SK-N-SH (cell line): ENCODE measurements at regions not wholly inside any gene's neighbourhood (a gene's known extent, or its start where the extent isn't known, plus 50 kb on each side); places are given as distances from the start of the nearest gene placed in this dataset.
"Not testable (repeated sequence)": the region's sequence is repeated elsewhere in the genome, so short reads cannot be mapped to it uniquely, and the experiment has no call there.

Experiments
- CTCF ChIA-PET: fragments of 300-600, 350-600 bp; formaldehyde crosslinking; extraction: SDS; loops from one replicate; lab custom pipeline; 2021; lab: Yijun Ruan, JAX
- POLR2A ChIA-PET: fragments of 350-600 bp; sonication (Branson Sonifier 250); formaldehyde crosslinking; extraction: SDS; loops from one replicate; lab custom pipeline; 2020; ENCODE audit warnings: antibody characterized with exemption, inconsistent platforms; lab: Yijun Ruan, JAX
- DNase-seq: peaks from one replicate; pipeline ENCODE4 v3.0.0; 2012
- H2AFZ ChIP-seq: fragments of 200-600 bp; sonication (generic); 2 replicates; pipeline ENCODE4 v1.8.1; 2016; ENCODE audit warnings: antibody characterized with exemption, mild to moderate bottlenecking, low read depth
- H3F3A ChIP-seq: fragments of 200-600 bp; sonication (generic); replicated peaks from 2 replicates; pipeline ENCODE3; 2016; ENCODE audit warnings: antibody characterized with exemption, mild to moderate bottlenecking; ENCODE audit not compliant: insufficient read depth
- H3K27ac ChIP-seq, 2 experiments: fragments of 200-500 bp in 1 of 2; fragments of 200-600 bp in 1 of 2; sonication (Bioruptor generic) in 1 of 2; sonication (generic), shearing (Covaris generic) in 1 of 2; 2 replicates each; pipeline versions ENCODE4 v1.5.1 to v1.6.1; 2014 to 2016; ENCODE audit warnings: low read depth in 2 of 2, inconsistent platforms in 1 of 2, low read length in 1 of 2, mild to moderate bottlenecking in 1 of 2, mixed read lengths in 1 of 2
- H3K27me3 ChIP-seq: fragments of 200-600 bp; sonication (generic), shearing (Covaris generic); 2 replicates; pipeline ENCODE4 v1.6.1; 2016; ENCODE audit warnings: mixed run types; ENCODE audit not compliant: insufficient read depth
- H3K36me3 ChIP-seq, 2 experiments: fragments of 200-500 bp in 1 of 2; fragments of 200-600 bp in 1 of 2; sonication (Bioruptor generic) in 1 of 2; sonication (generic) in 1 of 2; replicated peaks in 1 of 2; 2 replicates each; pipeline versions ENCODE3 to v1.5.1; 2014 to 2016; ENCODE audit warnings: low read length in 1 of 2, mild to moderate bottlenecking in 1 of 2; ENCODE audit not compliant: insufficient read depth in 2 of 2, control insufficient read depth in 1 of 2
- H3K4me1 ChIP-seq, 2 experiments: fragments of 200-500 bp in 1 of 2; fragments of 200-600 bp in 1 of 2; sonication (Bioruptor generic) in 1 of 2; sonication (generic), shearing (Covaris generic) in 1 of 2; 2 replicates each; pipeline versions ENCODE4 v1.5.1 to v1.6.1; 2014 to 2016; ENCODE audit warnings: low read depth in 1 of 2, low read length in 1 of 2, mixed run types in 1 of 2; ENCODE audit not compliant: insufficient read depth in 2 of 2, control insufficient read depth in 1 of 2
- H3K4me2 ChIP-seq: fragments of 200-600 bp; sonication (generic), shearing (Covaris generic); 2 replicates; pipeline ENCODE4 v1.6.1; 2017; ENCODE audit warnings: mixed run types
- H3K4me3 ChIP-seq, 2 experiments: fragments of 200-500 bp in 1 of 2; fragments of 200-600 bp in 1 of 2; sonication (Bioruptor generic) in 1 of 2; sonication (generic), shearing (Covaris generic) in 1 of 2; 2 replicates each; pipeline versions ENCODE4 v1.5.1 to v1.8.1; 2014 to 2016; ENCODE audit warnings: low read depth in 2 of 2, inconsistent platforms in 1 of 2, low read length in 1 of 2, mild to moderate bottlenecking in 1 of 2, mixed read lengths in 1 of 2, moderate library complexity in 1 of 2
- H3K79me2 ChIP-seq: fragments of 200-600 bp; sonication (generic); 2 replicates; pipeline ENCODE4 v1.8.1; 2017; ENCODE audit warnings: mild to moderate bottlenecking; ENCODE audit not compliant: insufficient read depth
- H3K9ac ChIP-seq: fragments of 200-600 bp; sonication (generic); 2 replicates; pipeline ENCODE4 v1.6.1; 2017; ENCODE audit warnings: mixed run types
- H3K9me2 ChIP-seq: fragments of 200-600 bp; sonication (generic); 2 replicates; pipeline ENCODE4 v1.6.1; 2017; ENCODE audit warnings: mixed run types
- H3K9me3 ChIP-seq: fragments of 200-600 bp; sonication (generic); 2 replicates; pipeline ENCODE4 v1.6.1; 2017; ENCODE audit warnings: mixed run types, mild to moderate bottlenecking, moderate library complexity
- H4K20me1 ChIP-seq: fragments of 200-600 bp; sonication (generic); 2 replicates; pipeline ENCODE4 v1.6.1; 2017; ENCODE audit warnings: mild to moderate bottlenecking, mixed run types; ENCODE audit not compliant: insufficient read depth
- ELF1 ChIP-seq: IDR thresholded peaks from 2 replicates; pipeline ENCODE4 v1.4.0; 2012
- FOSL2 ChIP-seq: IDR thresholded peaks from 2 replicates; pipeline ENCODE4 v1.4.0; 2012; ENCODE audit warnings: low read depth, mild to moderate bottlenecking, moderate library complexity, borderline replicate concordance
- FOXM1 ChIP-seq: IDR thresholded peaks from 2 replicates; pipeline ENCODE4 v1.4.0; 2012; ENCODE audit warnings: low read depth, mild to moderate bottlenecking
- RFX5 ChIP-seq: IDR thresholded peaks from 2 replicates; pipeline ENCODE4 v1.6.1; 2012; ENCODE audit warnings: mild to moderate bottlenecking, improper control_type of control experiment, low read length
- RXRA ChIP-seq: IDR thresholded peaks from 2 replicates; pipeline ENCODE4 v1.4.0; 2012; ENCODE audit warnings: low read depth, mild to moderate bottlenecking, borderline replicate concordance
- SIN3A ChIP-seq: IDR thresholded peaks from 2 replicates; pipeline ENCODE4 v1.6.1; 2012; ENCODE audit warnings: low read depth, mild to moderate bottlenecking, low read length, moderate library complexity, borderline replicate concordance
- WGBS: methylation state at CpG from one replicate; pipeline ENCODE4 v1.1.6; 2017; ENCODE audit warnings: low lambda C conversion rate; 5-methylcytosine and 5-hydroxymethylcytosine counted together
- TF ChIP-seq, protein P1 (sequence below): fragments of 150-350 bp; IDR thresholded peaks from 2 replicates; pipeline ENCODE4 v1.6.1; 2017; ENCODE audit warnings: antibody characterized with exemption, low read length, low read depth, borderline replicate concordance
- TF ChIP-seq, protein P2 (sequence below): IDR thresholded peaks from 2 replicates; pipeline ENCODE4 v1.4.0; 2012; ENCODE audit warnings: low read depth, borderline replicate concordance
- TF ChIP-seq, protein P3 (sequence below): IDR thresholded peaks from 2 replicates; pipeline ENCODE4; 2012
- TF ChIP-seq, protein P4 (sequence below): fragments of 200-600 bp; sonication (generic); IDR thresholded peaks from 2 replicates; pipeline ENCODE4 v1.6.1; 2017; ENCODE audit warnings: antibody characterized with exemption, mild to moderate bottlenecking, moderate library complexity

DNA sequence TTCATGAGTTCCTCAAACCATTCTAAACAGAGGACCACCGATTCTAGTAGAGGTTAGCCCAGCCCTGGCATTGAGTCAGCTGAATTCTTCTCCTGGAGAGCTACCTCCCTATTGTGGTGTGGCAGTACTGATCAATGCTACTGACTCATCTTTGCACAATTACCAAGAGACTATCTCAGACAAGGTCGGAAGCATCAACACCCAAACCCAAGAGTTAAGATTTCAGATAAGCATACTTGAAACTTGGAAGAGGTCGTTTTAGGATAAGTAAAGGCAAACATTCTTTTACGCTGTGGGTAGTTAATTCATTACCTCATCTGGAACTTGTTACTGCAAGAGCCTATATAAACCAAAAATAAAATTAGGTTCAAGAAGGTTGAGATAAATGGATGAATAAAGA, 154.6 kb upstream of the NRBF2 start:
- H3K9me3 ChIP-seq, result no peaks in the 10 kb centered on the region
- ChIA-PET CTCF (no interaction called here), POLR2A (no interaction called here)
- DNase-seq, result no peak
- TF ChIP-seq, protein P1, sequence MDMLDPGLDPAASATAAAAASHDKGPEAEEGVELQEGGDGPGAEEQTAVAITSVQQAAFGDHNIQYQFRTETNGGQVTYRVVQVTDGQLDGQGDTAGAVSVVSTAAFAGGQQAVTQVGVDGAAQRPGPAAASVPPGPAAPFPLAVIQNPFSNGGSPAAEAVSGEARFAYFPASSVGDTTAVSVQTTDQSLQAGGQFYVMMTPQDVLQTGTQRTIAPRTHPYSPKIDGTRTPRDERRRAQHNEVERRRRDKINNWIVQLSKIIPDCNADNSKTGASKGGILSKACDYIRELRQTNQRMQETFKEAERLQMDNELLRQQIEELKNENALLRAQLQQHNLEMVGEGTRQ, result no peak
- TF ChIP-seq, protein P2, sequence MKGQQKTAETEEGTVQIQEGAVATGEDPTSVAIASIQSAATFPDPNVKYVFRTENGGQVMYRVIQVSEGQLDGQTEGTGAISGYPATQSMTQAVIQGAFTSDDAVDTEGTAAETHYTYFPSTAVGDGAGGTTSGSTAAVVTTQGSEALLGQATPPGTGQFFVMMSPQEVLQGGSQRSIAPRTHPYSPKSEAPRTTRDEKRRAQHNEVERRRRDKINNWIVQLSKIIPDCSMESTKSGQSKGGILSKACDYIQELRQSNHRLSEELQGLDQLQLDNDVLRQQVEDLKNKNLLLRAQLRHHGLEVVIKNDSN, result no peak
- TF ChIP-seq RFX5 (no peak), ELF1 (no peak), FOSL2 (no peak), SIN3A (no peak), FOXM1 (no peak), RXRA (no peak)
- TF ChIP-seq, protein P3, sequence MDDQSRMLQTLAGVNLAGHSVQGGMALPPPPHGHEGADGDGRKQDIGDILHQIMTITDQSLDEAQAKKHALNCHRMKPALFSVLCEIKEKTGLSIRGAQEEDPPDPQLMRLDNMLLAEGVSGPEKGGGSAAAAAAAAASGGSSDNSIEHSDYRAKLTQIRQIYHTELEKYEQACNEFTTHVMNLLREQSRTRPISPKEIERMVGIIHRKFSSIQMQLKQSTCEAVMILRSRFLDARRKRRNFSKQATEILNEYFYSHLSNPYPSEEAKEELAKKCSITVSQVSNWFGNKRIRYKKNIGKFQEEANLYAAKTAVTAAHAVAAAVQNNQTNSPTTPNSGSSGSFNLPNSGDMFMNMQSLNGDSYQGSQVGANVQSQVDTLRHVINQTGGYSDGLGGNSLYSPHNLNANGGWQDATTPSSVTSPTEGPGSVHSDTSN, result no peak
- TF ChIP-seq, protein P4, sequence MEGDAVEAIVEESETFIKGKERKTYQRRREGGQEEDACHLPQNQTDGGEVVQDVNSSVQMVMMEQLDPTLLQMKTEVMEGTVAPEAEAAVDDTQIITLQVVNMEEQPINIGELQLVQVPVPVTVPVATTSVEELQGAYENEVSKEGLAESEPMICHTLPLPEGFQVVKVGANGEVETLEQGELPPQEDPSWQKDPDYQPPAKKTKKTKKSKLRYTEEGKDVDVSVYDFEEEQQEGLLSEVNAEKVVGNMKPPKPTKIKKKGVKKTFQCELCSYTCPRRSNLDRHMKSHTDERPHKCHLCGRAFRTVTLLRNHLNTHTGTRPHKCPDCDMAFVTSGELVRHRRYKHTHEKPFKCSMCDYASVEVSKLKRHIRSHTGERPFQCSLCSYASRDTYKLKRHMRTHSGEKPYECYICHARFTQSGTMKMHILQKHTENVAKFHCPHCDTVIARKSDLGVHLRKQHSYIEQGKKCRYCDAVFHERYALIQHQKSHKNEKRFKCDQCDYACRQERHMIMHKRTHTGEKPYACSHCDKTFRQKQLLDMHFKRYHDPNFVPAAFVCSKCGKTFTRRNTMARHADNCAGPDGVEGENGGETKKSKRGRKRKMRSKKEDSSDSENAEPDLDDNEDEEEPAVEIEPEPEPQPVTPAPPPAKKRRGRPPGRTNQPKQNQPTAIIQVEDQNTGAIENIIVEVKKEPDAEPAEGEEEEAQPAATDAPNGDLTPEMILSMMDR, result no peak
- H3K27me3 ChIP-seq, result no peaks in the 10 kb centered on the region
- H2AFZ ChIP-seq, result no peak overlapping the region
- H3K27ac ChIP-seq, result no peak overlapping the region
- no peak overlapping the region for H3K9ac ChIP-seq
- 16% methylated on average over 4 of the region's 4 CpGs for WGBS
- no peaks in the 10 kb centered on the region for H3K79me2 ChIP-seq
- H3K4me3 ChIP-seq, result no peak overlapping the region
- H3K9me2 ChIP-seq, result no peaks in the 10 kb centered on the region
- H3F3A ChIP-seq, result no peaks in the 10 kb centered on the region
- no peaks in the 10 kb centered on the region for H3K36me3 ChIP-seq
- H3K4me2 ChIP-seq, result no peak overlapping the region
- H3K4me1 ChIP-seq, result no peaks in the 10 kb centered on the region
- H4K20me1 ChIP-seq, result no peaks in the 10 kb centered on the region

DNA sequence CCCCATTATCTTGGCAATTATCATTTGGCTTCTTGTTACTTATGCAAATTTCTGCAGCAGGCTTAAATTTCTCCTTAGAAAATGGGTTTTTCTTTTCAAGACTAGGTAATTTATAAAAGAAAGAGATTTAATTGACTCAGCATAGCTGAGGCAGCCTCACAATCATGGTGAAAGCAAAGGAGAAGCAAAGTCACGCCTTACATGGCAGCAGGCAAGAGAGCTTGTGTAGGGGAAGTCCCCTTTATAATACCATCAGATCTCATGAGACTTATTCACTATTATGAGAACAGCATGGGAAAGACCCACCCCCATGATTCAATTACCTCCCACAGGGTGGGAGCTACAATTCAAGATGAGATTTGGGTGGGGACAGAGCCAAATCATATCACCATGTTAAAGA, 158.3 kb upstream of the NRBF2 start:
- H3K4me3 ChIP-seq, H3K4me2 ChIP-seq, DNase-seq, H3K9ac ChIP-seq, H3K36me3 ChIP-seq, CTCF ChIA-PET, H2AFZ ChIP-seq, H3K79me2 ChIP-seq, H3K9me2 ChIP-seq, H3K27ac ChIP-seq, H4K20me1 ChIP-seq, H3F3A ChIP-seq, POLR2A ChIA-PET, H3K4me1 ChIP-seq, H3K9me3 ChIP-seq, H3K27me3 ChIP-seq: not testable (repeated sequence)
- WGBS, result 25% methylated on average over 1 of the region's 1 CpG
